Fibroblast of pulmonary artery (primary cell): ENCODE measurements at regions not wholly inside any gene's neighbourhood (a gene's known extent, or its start where the extent isn't known, plus 50 kb on each side); places are given as distances from the start of the nearest gene placed in this dataset.
"Not testable (repeated sequence)": the region's sequence is repeated elsewhere in the genome, so short reads cannot be mapped to it uniquely, and the experiment has no call there.

ENCODE experiments used
- DNase-seq: peaks from one replicate; pipeline ENCODE4 v3.0.0-alpha.2; 2010; ENCODE audit warnings: low read depth
- H3K4me3 ChIP-seq: replicated peaks from 2 replicates; pipeline ENCODE4 v1.5.1; 2011; ENCODE audit warnings: low read depth, mild to moderate bottlenecking, control low read depth, low read length, moderate library complexity
- CTCF ChIP-seq: IDR thresholded peaks from 2 replicates; pipeline ENCODE4 v1.5.1; 2011; ENCODE audit warnings: mild to moderate bottlenecking, control low read depth, low read length, inconsistent platforms; ENCODE audit errors: missing control alignments

GRCh38 chr4:100876546-100876945, 358.7 kb upstream of the EMCN start:
- no peak for DNase-seq
- TF ChIP-seq CTCF, result no peak
- H3K4me3 ChIP-seq, result no peak overlapping the region

GRCh38 chr4:100875296-100876068, 357.7 kb upstream of the EMCN start:
- H3K4me3 ChIP-seq, result no peak overlapping the region
- DNase-seq, result no peak
- no peak for TF ChIP-seq CTCF

- no peak overlapping the region for H3K4me3 ChIP-seq
- TF ChIP-seq CTCF, result no peak
- no peak for DNase-seq
Measured at GRCh38 chr4:100872811-100873210, 355.0 kb upstream of the EMCN start.

GRCh38 chr4:100870940-100871772, 353.3 kb upstream of the EMCN start:
- H3K4me3 ChIP-seq, result no peak overlapping the region
- no peak for DNase-seq
- no peak for TF ChIP-seq CTCF

- no peak overlapping the region for H3K4me3 ChIP-seq
- DNase-seq, result no peak
- no peak for TF ChIP-seq CTCF
Measured at GRCh38 chr4:100869276-100869675, 351.5 kb upstream of the EMCN start.

GRCh38 chr4:100868281-100868680, 350.5 kb upstream of the EMCN start:
- DNase-seq, H3K4me3 ChIP-seq: not testable (repeated sequence)

GRCh38 chr4:100852326-100852725, 334.5 kb upstream of the EMCN start:
- H3K4me3 ChIP-seq, result no peak overlapping the region
- no peak for TF ChIP-seq CTCF

More at GRCh38 chr4:100852326-100852725, 334.5 kb upstream of the EMCN start:
- DNase-seq, result no peak
